SK-N-SH (cell line): ENCODE measurements at regions not wholly inside any gene's neighbourhood (a gene's known extent, or its start where the extent isn't known, plus 50 kb on each side); places are given as distances from the start of the nearest gene placed in this dataset.

Experiments used
- CTCF ChIA-PET: fragments of 300-600, 350-600 bp; formaldehyde crosslinking; extraction: SDS; loops from one replicate; lab custom pipeline; 2021; lab: Yijun Ruan, JAX
- POLR2A ChIA-PET: fragments of 350-600 bp; sonication (Branson Sonifier 250); formaldehyde crosslinking; extraction: SDS; loops from one replicate; lab custom pipeline; 2020; ENCODE audit warnings: antibody characterized with exemption, inconsistent platforms; lab: Yijun Ruan, JAX
- DNase-seq: peaks from one replicate; pipeline ENCODE4 v3.0.0; 2012
- H2AFZ ChIP-seq: fragments of 200-600 bp; sonication (generic); 2 replicates; pipeline ENCODE4 v1.8.1; 2016; ENCODE audit warnings: antibody characterized with exemption, mild to moderate bottlenecking, low read depth
- H3F3A ChIP-seq: fragments of 200-600 bp; sonication (generic); replicated peaks from 2 replicates; pipeline ENCODE3; 2016; ENCODE audit warnings: antibody characterized with exemption, mild to moderate bottlenecking; ENCODE audit not compliant: insufficient read depth
- H3K27ac ChIP-seq, 2 experiments: fragments of 200-500 bp in 1 of 2; fragments of 200-600 bp in 1 of 2; sonication (Bioruptor generic) in 1 of 2; sonication (generic), shearing (Covaris generic) in 1 of 2; 2 replicates each; pipeline versions ENCODE4 v1.5.1 to v1.6.1; 2014 to 2016; ENCODE audit warnings: low read depth in 2 of 2, inconsistent platforms in 1 of 2, low read length in 1 of 2, mild to moderate bottlenecking in 1 of 2, mixed read lengths in 1 of 2
- H3K27me3 ChIP-seq: fragments of 200-600 bp; sonication (generic), shearing (Covaris generic); 2 replicates; pipeline ENCODE4 v1.6.1; 2016; ENCODE audit warnings: mixed run types; ENCODE audit not compliant: insufficient read depth
- H3K36me3 ChIP-seq, 2 experiments: fragments of 200-500 bp in 1 of 2; fragments of 200-600 bp in 1 of 2; sonication (Bioruptor generic) in 1 of 2; sonication (generic) in 1 of 2; replicated peaks in 1 of 2; 2 replicates each; pipeline versions ENCODE3 to v1.5.1; 2014 to 2016; ENCODE audit warnings: low read length in 1 of 2, mild to moderate bottlenecking in 1 of 2; ENCODE audit not compliant: insufficient read depth in 2 of 2, control insufficient read depth in 1 of 2
- H3K4me1 ChIP-seq, 2 experiments: fragments of 200-500 bp in 1 of 2; fragments of 200-600 bp in 1 of 2; sonication (Bioruptor generic) in 1 of 2; sonication (generic), shearing (Covaris generic) in 1 of 2; 2 replicates each; pipeline versions ENCODE4 v1.5.1 to v1.6.1; 2014 to 2016; ENCODE audit warnings: low read depth in 1 of 2, low read length in 1 of 2, mixed run types in 1 of 2; ENCODE audit not compliant: insufficient read depth in 2 of 2, control insufficient read depth in 1 of 2
- H3K4me2 ChIP-seq: fragments of 200-600 bp; sonication (generic), shearing (Covaris generic); 2 replicates; pipeline ENCODE4 v1.6.1; 2017; ENCODE audit warnings: mixed run types
- H3K4me3 ChIP-seq, 2 experiments: fragments of 200-500 bp in 1 of 2; fragments of 200-600 bp in 1 of 2; sonication (Bioruptor generic) in 1 of 2; sonication (generic), shearing (Covaris generic) in 1 of 2; 2 replicates each; pipeline versions ENCODE4 v1.5.1 to v1.8.1; 2014 to 2016; ENCODE audit warnings: low read depth in 2 of 2, inconsistent platforms in 1 of 2, low read length in 1 of 2, mild to moderate bottlenecking in 1 of 2, mixed read lengths in 1 of 2, moderate library complexity in 1 of 2
- H3K79me2 ChIP-seq: fragments of 200-600 bp; sonication (generic); 2 replicates; pipeline ENCODE4 v1.8.1; 2017; ENCODE audit warnings: mild to moderate bottlenecking; ENCODE audit not compliant: insufficient read depth
- H3K9ac ChIP-seq: fragments of 200-600 bp; sonication (generic); 2 replicates; pipeline ENCODE4 v1.6.1; 2017; ENCODE audit warnings: mixed run types
- H3K9me2 ChIP-seq: fragments of 200-600 bp; sonication (generic); 2 replicates; pipeline ENCODE4 v1.6.1; 2017; ENCODE audit warnings: mixed run types
- H3K9me3 ChIP-seq: fragments of 200-600 bp; sonication (generic); 2 replicates; pipeline ENCODE4 v1.6.1; 2017; ENCODE audit warnings: mixed run types, mild to moderate bottlenecking, moderate library complexity
- H4K20me1 ChIP-seq: fragments of 200-600 bp; sonication (generic); 2 replicates; pipeline ENCODE4 v1.6.1; 2017; ENCODE audit warnings: mild to moderate bottlenecking, mixed run types; ENCODE audit not compliant: insufficient read depth
- CHD2 ChIP-seq: fragments of 150-350 bp; IDR thresholded peaks from 2 replicates; pipeline ENCODE4 v1.6.1; 2018; ENCODE audit warnings: low read length; ENCODE audit not compliant: partially characterized antibody
- CTCF ChIP-seq: fragments of 200-600 bp; sonication (generic); IDR thresholded peaks from 2 replicates; pipeline ENCODE4 v1.6.1; 2017; ENCODE audit warnings: antibody characterized with exemption, mild to moderate bottlenecking, moderate library complexity
- EP300 ChIP-seq, 2 experiments: IDR thresholded peaks; 2 replicates each; pipeline versions ENCODE4 v1.4.0 to v1.6.1; 2012; ENCODE audit warnings: borderline replicate concordance in 1 of 2, low read depth in 1 of 2, low read length in 1 of 2
- EZH2phosphoT487 ChIP-seq: fragments of 200-600 bp; sonication (generic); IDR thresholded peaks from 2 replicates; pipeline ENCODE4 v1.6.1; 2017; ENCODE audit warnings: low read depth, mixed run types, mild to moderate bottlenecking, antibody characterized with exemption, moderate library complexity, borderline replicate concordance
- FOSL2 ChIP-seq: IDR thresholded peaks from 2 replicates; pipeline ENCODE4 v1.4.0; 2012; ENCODE audit warnings: low read depth, mild to moderate bottlenecking, moderate library complexity, borderline replicate concordance
- FOXM1 ChIP-seq: IDR thresholded peaks from 2 replicates; pipeline ENCODE4 v1.4.0; 2012; ENCODE audit warnings: low read depth, mild to moderate bottlenecking
- GABPA ChIP-seq: IDR thresholded peaks from 2 replicates; pipeline ENCODE4 v1.4.0; 2012; ENCODE audit warnings: low read depth, mild to moderate bottlenecking
- GATA2 ChIP-seq: sonication (generic); formaldehyde crosslinking; IDR thresholded peaks from 2 replicates; pipeline ENCODE4 v1.5.0; 2020; ENCODE audit warnings: mild to moderate bottlenecking, missing genetic modification reagents
- IRF3 ChIP-seq: fragments of 150-350 bp; IDR thresholded peaks from 2 replicates; pipeline ENCODE4 v1.6.1; 2016; ENCODE audit warnings: mild to moderate bottlenecking, low read depth, low read length
- MAX ChIP-seq: IDR thresholded peaks from 2 replicates; pipeline ENCODE4 v1.4.0; 2012; ENCODE audit warnings: low read depth
- MEF2A ChIP-seq: IDR thresholded peaks from 2 replicates; pipeline ENCODE4 v1.4.0; 2012; ENCODE audit warnings: low read depth, borderline replicate concordance
- NFIC ChIP-seq: IDR thresholded peaks from 2 replicates; pipeline ENCODE4 v1.4.0; 2012; ENCODE audit warnings: borderline replicate concordance
- POLR2AphosphoS5 ChIP-seq: IDR thresholded peaks from 2 replicates; pipeline ENCODE4 v1.6.1; 2012; ENCODE audit warnings: low read depth, low read length
- RAD21 ChIP-seq: IDR thresholded peaks from 2 replicates; pipeline ENCODE4 v1.6.1; 2012; ENCODE audit warnings: mild to moderate bottlenecking, low read length
- RCOR1 ChIP-seq: fragments of 150-350 bp; IDR thresholded peaks from 2 replicates; pipeline ENCODE4 v1.6.1; 2017; ENCODE audit warnings: antibody characterized with exemption, low read length
- REST ChIP-seq: IDR thresholded peaks from 2 replicates; pipeline ENCODE4 v1.6.1; 2012; ENCODE audit warnings: mild to moderate bottlenecking, low read depth, low read length, moderate library complexity
- RFX5 ChIP-seq: IDR thresholded peaks from 2 replicates; pipeline ENCODE4 v1.6.1; 2012; ENCODE audit warnings: mild to moderate bottlenecking, improper control_type of control experiment, low read length
- RXRA ChIP-seq: IDR thresholded peaks from 2 replicates; pipeline ENCODE4 v1.4.0; 2012; ENCODE audit warnings: low read depth, mild to moderate bottlenecking, borderline replicate concordance
- TAF1 ChIP-seq: IDR thresholded peaks from 2 replicates; pipeline ENCODE4 v1.6.1; 2012; ENCODE audit warnings: low read depth, mild to moderate bottlenecking, low read length, moderate library complexity, borderline replicate concordance
- YY1 ChIP-seq: IDR thresholded peaks from 2 replicates; pipeline ENCODE4 v1.4.0; 2012; ENCODE audit warnings: low read depth, mild to moderate bottlenecking
- WGBS: methylation state at CpG from one replicate; pipeline ENCODE4 v1.1.6; 2017; ENCODE audit warnings: low lambda C conversion rate; 5-methylcytosine and 5-hydroxymethylcytosine counted together

GRCh38 chr20:48476854-48477253, 350.9 kb downstream of the PREX1 start:
- no peaks in the 10 kb centered on the region for H3F3A ChIP-seq
- H3K9ac ChIP-seq = no peak overlapping the region
- no peaks in the 10 kb centered on the region for H3K79me2 ChIP-seq
- H3K4me3 ChIP-seq = no peak overlapping the region
- ChIA-PET POLR2A (no interaction called here), CTCF (interaction anchor here (2.8 kb wide), 1 partner anchor 144 kb away, joined by 7 read pairs; no protein-coding TSS in a partner anchor)
- TF ChIP-seq CTCF = no peak
- no peak for TF ChIP-seq GABPA
- TF ChIP-seq RAD21 = no peak
- no peak for TF ChIP-seq CHD2
- no peak for TF ChIP-seq EZH2phosphoT487
- TF ChIP-seq EP300 (IDR thresholded peaks at IDR 0.05; ENCODE audit: borderline replicate concordance in 1 of 2, low read depth in 1 of 2, low read length in 1 of 2) = no peak
- TF ChIP-seq MAX = no peak
- no peak for TF ChIP-seq RXRA
- no peak for TF ChIP-seq RCOR1
- H3K9me3 ChIP-seq = no peaks in the 10 kb centered on the region
- 67% methylated on average over 11 of the region's 11 CpGs for WGBS
- H4K20me1 ChIP-seq = no peaks in the 10 kb centered on the region
- DNase-seq = no peak
- no peaks in the 10 kb centered on the region; a peak in 1 of 4 replicates for H3K4me1 ChIP-seq
- H3K9me2 ChIP-seq = no peaks in the 10 kb centered on the region
- H3K36me3 ChIP-seq = no peaks in the 10 kb centered on the region
- H3K27ac ChIP-seq = no peak overlapping the region
- peaks cover 10% of the 10 kb centered on the region; the same call in 1 of the 2 replicates for H3K27me3 ChIP-seq
- no peak overlapping the region for H3K4me2 ChIP-seq
- H2AFZ ChIP-seq = no peak overlapping the region

- 12% methylated on average over 5 of the region's 5 CpGs for WGBS
- no peak for TF ChIP-seq GABPA
- TF ChIP-seq RXRA = no peak
- TF ChIP-seq POLR2AphosphoS5 = no peak
- TF ChIP-seq IRF3 = no peak
- no peak for TF ChIP-seq MEF2A
- no peak for TF ChIP-seq YY1
- TF ChIP-seq REST = no peak
- no peak for TF ChIP-seq FOXM1
- TF ChIP-seq EP300 (IDR thresholded peaks at IDR 0.05; ENCODE audit: borderline replicate concordance in 1 of 2, low read depth in 1 of 2, low read length in 1 of 2) = no peak
- no peak for TF ChIP-seq RAD21
- no peak for TF ChIP-seq RFX5
- no peak for TF ChIP-seq NFIC
- no peak for TF ChIP-seq TAF1
- no peak for TF ChIP-seq FOSL2
- no peak for TF ChIP-seq RCOR1
- TF ChIP-seq GATA2 (CRISPR knock-in tag) = no peak
- Histone ChIP-seq H3K9ac (no peak overlapping the region), H3F3A (no peaks in the 10 kb centered on the region), H3K4me2 (no peak overlapping the region), H3K9me3 (no peaks in the 10 kb centered on the region), H3K9me2 (no peaks in the 10 kb centered on the region), H3K27me3 (no peaks in the 10 kb centered on the region; the same call in 1 of the 2 replicates), H3K79me2 (no peaks in the 10 kb centered on the region), H3K36me3 (no peaks in the 10 kb centered on the region), H3K4me3 (no peak overlapping the region), H2AFZ (no peak overlapping the region), H3K4me1 (no peaks in the 10 kb centered on the region), H3K27ac (no peak overlapping the region), H4K20me1 (no peaks in the 10 kb centered on the region)
- POLR2A ChIA-PET = no interaction called here
- DNase-seq = no peak
- CTCF ChIA-PET = interaction anchor here (1.0 kb wide), 1 partner anchor 184 kb away, joined by 3 read pairs; no protein-coding TSS in a partner anchor
These were observed 353.8 kb downstream of the PREX1 start for GRCh38 chr20:48474022-48474421.
